HG03045 (cell line): ENCODE measurements at regions not wholly inside any gene's neighbourhood (a gene's known extent, or its start where the extent isn't known, plus 50 kb on each side); places are given as distances from the start of the nearest gene placed in this dataset.

Experiments
- ATAC-seq: cut with Tn5 transposase; IDR thresholded peaks from one replicate; pipeline ENCODE4 v1.9.1; 2021; ENCODE audit warnings: mild to moderate bottlenecking, moderate library complexity; ENCODE audit not compliant: unreplicated experiment

GRCh38 chr4:14222377-14223029, 595.0 kb upstream of the BOD1L1 start:
- no peak for ATAC-seq

DNA sequence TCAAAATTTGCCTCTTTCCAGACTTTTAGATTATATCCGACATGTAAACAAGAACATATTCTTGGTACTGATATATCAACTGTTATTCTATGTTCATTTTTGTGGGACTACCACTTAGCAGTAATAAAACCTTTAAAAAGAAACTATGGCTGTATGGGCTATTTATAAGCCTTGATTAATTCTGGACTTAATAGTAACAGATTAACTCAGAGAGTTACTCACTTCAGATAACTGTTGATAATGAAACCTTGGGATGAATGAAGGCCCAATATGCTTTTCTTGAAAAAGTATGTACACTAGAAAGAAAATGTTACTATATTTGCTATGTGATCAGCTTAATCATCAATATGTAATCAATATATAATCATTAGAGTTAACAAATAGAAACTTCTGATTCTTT, 595.9 kb upstream of the BOD1L1 start:
- no peak for ATAC-seq

DNA sequence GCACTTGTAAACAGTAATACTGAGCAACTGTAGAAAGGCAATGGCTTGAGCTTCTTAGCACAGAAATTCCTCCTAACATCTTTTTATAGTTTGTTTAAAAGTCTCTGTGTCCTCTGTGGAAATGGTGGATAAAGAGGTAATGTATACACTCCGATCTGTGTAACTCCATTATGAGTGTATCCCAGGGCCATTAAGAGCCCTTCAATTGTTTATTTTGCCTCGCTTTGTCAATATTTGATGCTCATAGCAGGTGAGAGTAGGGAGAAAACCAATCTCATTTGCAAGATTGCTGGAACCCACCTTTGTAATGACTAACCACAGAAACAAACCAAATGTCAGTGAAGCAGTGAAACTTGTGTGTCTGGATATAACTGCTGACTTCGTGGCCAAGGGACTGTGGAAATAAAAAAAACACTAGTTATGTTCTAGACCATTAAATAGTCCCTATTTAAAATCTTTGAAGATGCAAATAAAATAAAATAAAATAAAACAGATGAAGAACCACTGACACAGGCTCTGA, 598.2 kb upstream of the BOD1L1 start:
- no peak for ATAC-seq

GRCh38 chr4:14233126-14233525, 605.6 kb upstream of the BOD1L1 start:
- no peak for ATAC-seq

- ATAC-seq: no peak
Observed at GRCh38 chr4:14234307-14234706, 606.8 kb upstream of the BOD1L1 start.

- no peak for ATAC-seq
Observed at GRCh38 chr4:14236359-14236758, 608.8 kb upstream of the BOD1L1 start.

DNA sequence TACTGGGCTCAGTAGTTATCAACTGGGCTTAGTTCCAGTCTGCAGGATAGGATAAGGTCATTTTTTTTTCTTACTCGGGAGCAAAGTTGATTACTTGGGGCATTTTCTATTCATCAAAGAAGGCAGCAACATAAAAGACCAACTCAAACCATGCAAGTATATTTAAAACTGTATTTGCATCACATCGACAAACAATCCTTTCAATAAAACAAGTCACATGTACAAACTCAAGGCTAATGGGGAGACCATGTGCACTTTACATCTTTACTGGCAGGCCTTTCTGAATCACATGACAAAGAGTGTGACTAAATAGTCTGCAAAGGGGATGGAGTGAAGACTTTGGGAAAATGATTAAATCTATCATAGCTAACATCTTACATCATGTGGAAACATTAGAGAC, 610.4 kb upstream of the BOD1L1 start:
- no peak for ATAC-seq

DNA sequence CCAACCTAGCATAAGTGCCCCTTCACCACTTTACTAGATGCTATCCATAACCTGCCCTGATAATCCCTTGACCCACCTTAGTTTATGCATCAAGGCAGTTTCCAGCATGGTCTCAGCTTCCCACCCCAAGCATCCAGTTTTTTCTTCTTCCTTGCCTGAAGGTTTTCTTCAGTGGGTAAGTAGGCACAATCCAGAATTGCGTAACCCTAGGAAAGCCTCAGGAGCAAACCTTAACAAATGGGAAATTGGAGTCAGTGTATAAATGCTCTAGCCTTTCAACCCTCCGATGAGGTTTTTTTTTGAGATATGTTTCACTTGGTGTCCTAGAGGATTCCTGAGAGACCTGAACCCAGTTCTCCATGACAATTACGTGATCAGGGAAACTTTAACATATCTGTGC, 614.0 kb upstream of the BOD1L1 start:
- no peak for ATAC-seq

- no peak for ATAC-seq
Observed at GRCh38 chr4:14247767-14248166, 620.2 kb upstream of the BOD1L1 start.

GRCh38 chr4:14249226-14249625, 621.7 kb upstream of the BOD1L1 start:
- no peak for ATAC-seq

DNA sequence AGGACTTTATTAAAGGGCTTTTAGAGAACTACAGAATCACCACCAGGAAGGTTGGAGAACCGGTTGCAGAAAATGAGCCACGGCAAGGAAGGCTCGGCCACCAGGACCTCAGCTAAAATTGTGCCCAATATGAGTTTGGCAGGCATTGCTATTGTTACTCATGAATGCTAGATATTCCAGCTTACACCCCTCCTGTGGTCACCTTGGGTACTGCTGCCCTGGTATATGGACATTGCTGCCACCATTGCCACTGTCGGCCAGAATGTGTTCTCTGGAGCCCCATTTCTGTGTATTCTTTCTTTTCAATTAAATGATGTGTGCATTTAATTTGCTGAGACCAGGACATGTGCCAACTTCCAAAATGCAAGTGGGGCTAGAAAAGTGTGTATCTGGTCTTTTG, 626.7 kb upstream of the BOD1L1 start:
- ATAC-seq: no peak

- no peak for ATAC-seq
Observed at GRCh38 chr4:14254926-14255325, 627.4 kb upstream of the BOD1L1 start.

DNA sequence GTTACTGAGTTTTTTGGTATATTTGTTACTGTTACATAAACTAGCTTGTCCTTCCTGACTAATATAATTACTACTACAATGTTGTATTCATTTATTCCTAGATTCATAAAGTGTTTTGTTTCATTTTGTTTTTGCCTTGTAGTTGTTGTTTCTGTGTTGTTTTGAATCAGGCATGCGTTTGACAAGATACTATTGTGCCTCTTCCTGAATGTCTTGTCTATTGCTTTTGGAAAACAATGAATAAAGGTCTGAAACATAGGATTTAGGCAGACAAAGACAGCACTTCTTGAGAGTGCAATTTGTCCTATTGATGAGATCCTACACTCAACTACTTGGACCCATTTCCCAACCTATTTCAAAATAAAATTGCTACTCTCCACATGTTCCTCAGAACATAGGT, 630.4 kb upstream of the BOD1L1 start:
- no peak for ATAC-seq

GRCh38 chr4:14259936-14260335, 632.4 kb upstream of the BOD1L1 start:
- no peak for ATAC-seq

DNA sequence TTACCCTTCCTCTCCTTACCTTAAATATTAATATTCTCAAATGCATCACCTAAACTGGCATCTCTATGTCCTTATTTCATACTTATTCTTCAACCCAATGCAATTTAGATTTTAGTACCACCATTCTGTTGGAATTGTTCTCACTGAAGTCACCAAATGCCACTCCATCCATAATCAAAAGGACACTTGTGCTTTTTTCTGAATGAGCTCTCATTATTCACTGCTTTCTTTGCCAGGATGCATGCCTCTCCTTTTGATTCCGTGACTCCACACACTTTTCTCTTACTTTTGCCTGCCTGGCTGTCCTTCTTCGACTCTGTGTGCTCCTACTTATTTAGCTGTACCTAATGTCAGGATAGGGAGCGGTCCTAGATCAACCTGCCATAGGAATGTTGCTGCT, 633.1 kb upstream of the BOD1L1 start:
- no peak for ATAC-seq

DNA sequence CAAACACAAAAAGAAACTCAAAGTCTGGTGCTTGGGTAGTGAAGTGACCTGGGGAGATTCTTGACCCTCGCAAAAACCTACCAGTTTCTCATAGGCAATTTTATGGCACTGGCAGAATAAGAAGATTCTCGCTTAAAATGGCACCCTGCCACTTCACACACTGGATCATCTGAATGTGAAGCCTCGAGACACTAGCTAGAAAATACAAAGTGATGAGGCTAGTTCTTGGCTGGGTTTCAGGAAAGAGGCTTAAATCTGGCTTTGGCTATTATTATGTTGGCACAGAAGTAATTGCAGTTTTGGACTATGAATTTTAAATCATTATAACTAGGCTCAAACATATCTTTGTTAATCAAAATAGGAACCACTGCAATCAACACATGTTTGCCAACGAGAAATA, 634.7 kb upstream of the BOD1L1 start:
- ATAC-seq: no peak

DNA sequence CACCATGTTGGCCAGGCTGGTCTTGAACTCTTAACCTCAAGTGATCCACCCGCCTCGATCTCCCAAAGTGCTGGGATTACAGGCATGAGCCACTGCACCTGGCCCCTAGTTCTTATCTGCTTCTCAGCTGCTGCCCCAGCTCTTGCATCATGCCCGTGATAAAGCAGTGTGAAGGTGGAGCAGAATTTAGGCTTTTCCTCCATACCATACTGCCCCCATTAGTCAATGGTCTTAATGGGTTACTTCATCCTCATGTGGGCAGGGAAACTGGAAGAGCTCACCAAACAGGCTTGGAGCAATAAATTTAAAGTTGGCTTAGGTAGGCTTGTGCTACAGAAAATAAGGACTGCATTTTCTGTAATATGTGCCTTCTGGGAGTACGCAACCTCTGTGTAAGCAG, 636.9 kb upstream of the BOD1L1 start:
- ATAC-seq: no peak

DNA sequence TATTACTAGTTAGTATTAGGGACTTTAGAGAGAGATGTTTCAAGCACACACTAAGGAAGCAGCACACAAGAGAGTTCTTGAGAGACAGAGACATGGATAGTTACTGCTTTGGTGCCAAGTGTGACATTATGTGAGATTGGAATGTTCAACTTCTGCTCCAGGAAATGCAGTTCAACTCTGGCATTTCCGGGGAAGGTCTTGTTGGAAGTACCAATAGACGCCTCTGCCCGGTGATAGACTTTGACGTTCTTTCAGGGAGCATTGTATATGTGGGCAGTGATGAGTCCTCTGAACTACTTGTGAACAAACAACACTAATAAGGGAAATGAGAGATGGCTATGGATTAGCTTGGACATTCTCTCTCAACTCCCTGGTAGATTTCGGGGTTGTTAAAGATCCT, 638.1 kb upstream of the BOD1L1 start:
- no peak for ATAC-seq

- no peak for ATAC-seq
Observed at GRCh38 chr4:14267373-14268060, 640.0 kb upstream of the BOD1L1 start.

DNA sequence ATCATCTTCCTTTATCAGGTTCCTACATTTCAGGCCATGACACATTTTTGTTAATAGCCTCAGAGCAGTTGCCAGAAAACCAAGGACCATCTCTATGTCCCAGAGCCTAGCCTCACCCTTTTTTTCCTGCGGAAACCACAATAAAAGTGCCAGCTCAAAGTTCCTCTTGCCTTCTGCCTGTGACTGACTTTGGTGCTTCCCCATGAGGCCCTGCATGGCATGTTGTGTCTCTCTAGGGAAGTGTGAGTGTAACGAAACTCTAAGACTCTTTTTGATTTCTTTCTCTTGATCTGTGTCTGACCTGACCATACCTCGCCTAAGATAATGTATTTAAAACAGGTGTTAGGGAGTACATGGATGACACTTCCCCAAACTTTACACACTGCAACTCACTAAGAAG, 642.3 kb upstream of the BOD1L1 start:
- no peak for ATAC-seq

DNA sequence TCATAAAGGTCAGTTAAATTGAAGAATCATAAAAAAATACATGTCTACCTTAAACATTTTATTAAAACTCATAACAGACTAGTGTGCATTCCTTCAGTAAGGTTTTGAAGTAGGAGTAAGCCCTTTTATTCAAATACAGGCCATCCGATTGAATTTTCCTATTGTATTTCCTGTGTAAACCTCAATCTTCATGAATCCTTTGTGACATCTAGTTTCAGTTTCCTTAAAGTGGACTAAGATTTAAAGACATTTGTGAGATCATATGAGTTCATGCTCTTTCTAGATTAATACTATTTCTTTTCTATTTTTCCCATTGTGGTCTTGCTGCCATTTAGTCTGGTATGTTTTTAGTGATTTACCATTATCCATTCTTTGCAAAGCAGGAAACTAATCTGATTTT, 644.7 kb upstream of the BOD1L1 start:
- ATAC-seq: no peak

- ATAC-seq: no peak
Observed at GRCh38 chr4:14277505-14277904, 650.0 kb upstream of the BOD1L1 start.

DNA sequence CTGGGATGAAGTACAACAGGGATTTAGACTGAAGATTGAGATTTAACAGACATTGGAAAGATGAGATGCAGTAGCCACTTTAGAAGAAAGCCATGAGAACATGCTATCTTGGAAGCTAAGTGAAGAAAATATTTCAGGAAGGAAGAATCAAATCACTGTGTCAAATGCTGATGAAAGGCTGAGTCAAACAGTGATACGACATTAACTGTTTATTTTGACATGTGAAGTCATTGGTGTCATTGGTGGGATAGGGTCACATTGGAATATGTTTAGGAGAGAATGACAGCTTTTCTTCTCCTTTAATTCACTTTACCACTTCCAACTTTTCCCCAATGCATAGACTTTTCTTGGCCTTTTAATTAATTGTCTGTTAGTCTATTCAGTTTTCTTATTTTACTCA, 653.0 kb upstream of the BOD1L1 start:
- no peak for ATAC-seq
